Neuronal stem cell (in vitro differentiated cells): ENCODE measurements at regions not wholly inside any gene's neighbourhood (a gene's known extent, or its start where the extent isn't known, plus 50 kb on each side); places are given as distances from the start of the nearest gene placed in this dataset.
"Not testable (repeated sequence)": the region's sequence is repeated elsewhere in the genome, so short reads cannot be mapped to it uniquely, and the experiment has no call there.

Source experiments
- DNase-seq: peaks from one replicate; pipeline ENCODE4 v3.0.0-alpha.2; 2013; ENCODE audit warnings: low spot score
- H2AFZ ChIP-seq: one replicate; pipeline ENCODE4 v1.6.1; 2013; ENCODE audit warnings: mild to moderate bottlenecking, low read length, inconsistent platforms
- H2AK5ac ChIP-seq: 2 replicates; pipeline ENCODE4 v1.6.1; 2013; ENCODE audit warnings: low read depth, mild to moderate bottlenecking, inconsistent platforms, low read length, moderate library complexity, mixed read lengths
- H2BK120ac ChIP-seq: 2 replicates; pipeline ENCODE4 v1.6.1; 2013; ENCODE audit warnings: low read depth, mild to moderate bottlenecking, inconsistent platforms, low read length, moderate library complexity, mixed read lengths
- H2BK12ac ChIP-seq: one replicate; pipeline ENCODE4 v1.6.1; 2013; ENCODE audit warnings: low read length, inconsistent platforms
- H2BK15ac ChIP-seq: 2 replicates; pipeline ENCODE4 v1.6.1; 2013; ENCODE audit warnings: mild to moderate bottlenecking, low read length, inconsistent platforms, mixed read lengths
- H2BK5ac ChIP-seq: one replicate; pipeline ENCODE4 v1.6.1; 2013; ENCODE audit warnings: inconsistent platforms, mild to moderate bottlenecking, low read length, moderate library complexity
- H3K14ac ChIP-seq: one replicate; pipeline ENCODE4 v1.6.1; 2013; ENCODE audit warnings: low read length, inconsistent platforms
- H3K18ac ChIP-seq: 2 replicates; pipeline ENCODE4 v1.6.1; 2013; ENCODE audit warnings: low read length, inconsistent platforms
- H3K23ac ChIP-seq: 2 replicates; pipeline ENCODE4 v1.6.1; 2013; ENCODE audit warnings: low read depth, mild to moderate bottlenecking, mixed read lengths, low read length, inconsistent platforms; ENCODE audit not compliant: poor library complexity
- H3K27ac ChIP-seq: replicated peaks from 3 replicates; pipeline ENCODE4 v1.5.1; 2013; ENCODE audit warnings: low read length, inconsistent platforms
- H3K27me3 ChIP-seq, 3 experiments: 2 replicates each; pipeline ENCODE4 v1.6.1; 2013; ENCODE audit warnings: low read length in 3 of 3, mild to moderate bottlenecking in 2 of 3, inconsistent platforms in 1 of 3, low read depth in 1 of 3, mixed read lengths in 1 of 3, moderate library complexity in 1 of 3; ENCODE audit not compliant: control insufficient read depth in 3 of 3, insufficient read depth in 3 of 3
- H3K36me3 ChIP-seq, 2 donors: replicated peaks in 1 of 2; 2 replicates each; pipeline ENCODE4 v1.6.1; 2013; ENCODE audit warnings: low read length in 2 of 2; ENCODE audit not compliant: control insufficient read depth in 2 of 2, insufficient read depth in 2 of 2
- H3K4ac ChIP-seq: 2 replicates; pipeline ENCODE4 v1.6.1; 2013; ENCODE audit warnings: inconsistent platforms, mild to moderate bottlenecking, low read length, moderate library complexity
- H3K4me1 ChIP-seq, 2 donors: 1 replicate in 1 of 2; 2 replicates in 1 of 2; pipeline ENCODE4 v1.6.1; 2013; ENCODE audit warnings: low read length in 2 of 2, low read depth in 1 of 2; ENCODE audit not compliant: control insufficient read depth in 2 of 2, insufficient read depth in 1 of 2
- H3K4me2 ChIP-seq: one replicate; pipeline ENCODE4 v1.6.1; 2013; ENCODE audit warnings: mild to moderate bottlenecking, low read length, inconsistent platforms; ENCODE audit not compliant: insufficient read depth, poor library complexity, severe bottlenecking
- H3K4me3 ChIP-seq, 2 donors: 2 replicates each; pipeline ENCODE4 v1.5.1; 2013; ENCODE audit warnings: low read length in 2 of 2, mild to moderate bottlenecking in 2 of 2, inconsistent platforms in 1 of 2, moderate library complexity in 1 of 2
- H3K79me1 ChIP-seq: one replicate; pipeline ENCODE4 v1.6.1; 2013; ENCODE audit warnings: low read depth, mild to moderate bottlenecking, inconsistent platforms, low read length, moderate library complexity
- H3K9ac ChIP-seq: one replicate; pipeline ENCODE4 v1.6.1; 2013; ENCODE audit warnings: mild to moderate bottlenecking, low read depth, low read length, inconsistent platforms; ENCODE audit not compliant: poor library complexity
- H3K9me3 ChIP-seq, 2 donors: replicated peaks in 1 of 2; 2 replicates each; pipeline versions ENCODE3 to v1.6.1; 2013; ENCODE audit warnings: low read length in 2 of 2, mild to moderate bottlenecking in 2 of 2, inconsistent platforms in 1 of 2, low read depth in 1 of 2, mixed read lengths in 1 of 2, moderate library complexity in 1 of 2; ENCODE audit not compliant: control insufficient read depth in 2 of 2, insufficient read depth in 1 of 2
- H4K8ac ChIP-seq: one replicate; pipeline ENCODE4 v1.6.1; 2013; ENCODE audit warnings: low read depth, mild to moderate bottlenecking, inconsistent platforms, low read length, moderate library complexity
- H4K91ac ChIP-seq: one replicate; pipeline ENCODE4 v1.6.1; 2013; ENCODE audit warnings: low read length, low read depth, mild to moderate bottlenecking, inconsistent platforms; ENCODE audit not compliant: poor library complexity
- WGBS, 2 donors: extraction: QIAGEN DNeasy Blood & Tissue Kit; methylation state at CpG; one replicate each; pipeline ENCODE4 v1.1.7; 2013; ENCODE audit warnings: missing lambda C conversion rate in 2 of 2, mixed read lengths in 1 of 2; ENCODE audit not compliant: insufficient read length in 2 of 2, insufficient replicate concordance in 1 of 2; ENCODE audit errors: extremely low coverage in 2 of 2; 5-methylcytosine and 5-hydroxymethylcytosine counted together

- WGBS, 2 donors, result no CpG with 5 or more reads among the region's 4 CpGs
- H3K23ac ChIP-seq, result no peak overlapping the region
- H3K79me1 ChIP-seq, result no peaks in the 10 kb centered on the region
Observed at GRCh38 chr6:85128781-85129180, 321.1 kb upstream of the NT5E start.

GRCh38 chr6:85128256-85128655 lies 321.6 kb upstream of the NT5E start:
- not testable (repeated sequence) for H3K9me3 ChIP-seq, H3K4me3 ChIP-seq, H4K91ac ChIP-seq, H2AFZ ChIP-seq, H3K27me3 ChIP-seq, DNase-seq, H2BK12ac ChIP-seq, H3K79me1 ChIP-seq, H3K18ac ChIP-seq, H4K8ac ChIP-seq, H3K4me2 ChIP-seq, H3K4me1 ChIP-seq, H2BK120ac ChIP-seq, H3K4ac ChIP-seq, H3K9ac ChIP-seq, H2BK5ac ChIP-seq, H3K14ac ChIP-seq, H2AK5ac ChIP-seq, H3K27ac ChIP-seq, H3K23ac ChIP-seq, H3K36me3 ChIP-seq, H2BK15ac ChIP-seq
- no CpG with 5 or more reads among the region's 3 CpGs for WGBS, 2 donors

More at GRCh38 chr6:85128781-85129180, 321.1 kb upstream of the NT5E start:
- H3K14ac ChIP-seq, result no peak overlapping the region
- no peak overlapping the region for H3K4ac ChIP-seq
- no peak overlapping the region for H3K9ac ChIP-seq
- no peak overlapping the region for H3K27ac ChIP-seq
- no peaks in the 10 kb centered on the region for H3K36me3 ChIP-seq
- H3K9me3 ChIP-seq, result no peaks in the 10 kb centered on the region
- no peak overlapping the region for H2BK15ac ChIP-seq
- H3K4me1 ChIP-seq, result no peaks in the 10 kb centered on the region
- H3K27me3 ChIP-seq, result no peaks in the 10 kb centered on the region
- no peak overlapping the region for H2BK5ac ChIP-seq
- H4K91ac ChIP-seq, result no peak overlapping the region
- no peak overlapping the region for H3K4me3 ChIP-seq
- no peak overlapping the region for H3K4me2 ChIP-seq
- H2AK5ac ChIP-seq, result no peak overlapping the region
- H2AFZ ChIP-seq, result no peak overlapping the region
- no peak for DNase-seq
- H2BK12ac ChIP-seq, result no peak overlapping the region
- H4K8ac ChIP-seq, result no peak overlapping the region
- H2BK120ac ChIP-seq, result no peak overlapping the region
- no peak overlapping the region for H3K18ac ChIP-seq

GRCh38 chr6:85127696-85128243 lies 322.1 kb upstream of the NT5E start:
- Histone ChIP-seq H3K4ac (no peak overlapping the region), H3K4me1 (no peaks in the 10 kb centered on the region), H4K8ac (no peak overlapping the region), H3K27me3 (no peaks in the 10 kb centered on the region), H3K79me1 (no peaks in the 10 kb centered on the region), H2BK15ac (no peak overlapping the region), H2BK5ac (no peak overlapping the region), H2BK12ac (no peak overlapping the region), H2BK120ac (no peak overlapping the region), H3K27ac (no peak overlapping the region), H2AK5ac (no peak overlapping the region), H3K14ac (no peak overlapping the region), H4K91ac (no peak overlapping the region), H3K4me3 (no peak overlapping the region), H3K9me3 (no peaks in the 10 kb centered on the region), H3K18ac (no peak overlapping the region), H3K23ac (no peak overlapping the region), H3K4me2 (no peak overlapping the region), H3K36me3 (no peaks in the 10 kb centered on the region), H2AFZ (no peak overlapping the region), H3K9ac (no peak overlapping the region)
- DNase-seq, result no peak
- WGBS, 2 donors, result no CpG with 5 or more reads among the region's 3 CpGs

- no peak overlapping the region for H3K4ac ChIP-seq
Observed at GRCh38 chr6:85127168-85127498, 322.8 kb upstream of the NT5E start.

More at GRCh38 chr6:85127168-85127498, 322.8 kb upstream of the NT5E start:
- H3K4me1 ChIP-seq, result no peaks in the 10 kb centered on the region
- no peak overlapping the region for H2BK120ac ChIP-seq
- no peak overlapping the region for H3K14ac ChIP-seq
- no peaks in the 10 kb centered on the region for H3K9me3 ChIP-seq
- H3K23ac ChIP-seq, result no peak overlapping the region
- no CpG with 5 or more reads among the region's 4 CpGs for WGBS, 2 donors
- H2AK5ac ChIP-seq, result no peak overlapping the region
- H4K91ac ChIP-seq, result no peak overlapping the region
- H3K27ac ChIP-seq, result no peak overlapping the region
- no peak overlapping the region for H2BK12ac ChIP-seq
- DNase-seq, result no peak
- H3K79me1 ChIP-seq, result no peaks in the 10 kb centered on the region
- no peak overlapping the region for H3K9ac ChIP-seq
- no peak overlapping the region for H2BK5ac ChIP-seq
- no peak overlapping the region for H3K4me2 ChIP-seq
- no peak overlapping the region for H2BK15ac ChIP-seq
- H3K36me3 ChIP-seq, result no peaks in the 10 kb centered on the region
- H3K27me3 ChIP-seq, result no peaks in the 10 kb centered on the region
- H3K4me3 ChIP-seq, result no peak overlapping the region
- H3K18ac ChIP-seq, result no peak overlapping the region
- no peak overlapping the region for H2AFZ ChIP-seq
- no peak overlapping the region for H4K8ac ChIP-seq
